PFSK-1 (cell line): ENCODE measurements at regions not wholly inside any gene's neighbourhood (a gene's known extent, or its start where the extent isn't known, plus 50 kb on each side); places are given as distances from the start of the nearest gene placed in this dataset.

Experiments
- POLR2AphosphoS5 ChIP-seq: IDR thresholded peaks from 2 replicates; pipeline ENCODE4 v1.6.1; 2012; ENCODE audit warnings: low read depth, mild to moderate bottlenecking, control low read depth, low read length, moderate library complexity
- TF ChIP-seq, protein P1 (sequence below), 2 experiments: IDR thresholded peaks; 2 replicates each; pipeline versions ENCODE4 v1.6.1 to v1.8.0; 2011 to 2012; ENCODE audit warnings: low read depth in 2 of 2, low read length in 2 of 2, control low read depth in 1 of 2, inconsistent platforms in 1 of 2, mild to moderate bottlenecking in 1 of 2, moderate library complexity in 1 of 2; ENCODE audit not compliant: insufficient read depth in 1 of 2

GRCh38 chr10:8424555-8425211, 370.2 kb downstream of the GATA3 start:
- no peak for TF ChIP-seq POLR2AphosphoS5
- TF ChIP-seq, protein P1, sequence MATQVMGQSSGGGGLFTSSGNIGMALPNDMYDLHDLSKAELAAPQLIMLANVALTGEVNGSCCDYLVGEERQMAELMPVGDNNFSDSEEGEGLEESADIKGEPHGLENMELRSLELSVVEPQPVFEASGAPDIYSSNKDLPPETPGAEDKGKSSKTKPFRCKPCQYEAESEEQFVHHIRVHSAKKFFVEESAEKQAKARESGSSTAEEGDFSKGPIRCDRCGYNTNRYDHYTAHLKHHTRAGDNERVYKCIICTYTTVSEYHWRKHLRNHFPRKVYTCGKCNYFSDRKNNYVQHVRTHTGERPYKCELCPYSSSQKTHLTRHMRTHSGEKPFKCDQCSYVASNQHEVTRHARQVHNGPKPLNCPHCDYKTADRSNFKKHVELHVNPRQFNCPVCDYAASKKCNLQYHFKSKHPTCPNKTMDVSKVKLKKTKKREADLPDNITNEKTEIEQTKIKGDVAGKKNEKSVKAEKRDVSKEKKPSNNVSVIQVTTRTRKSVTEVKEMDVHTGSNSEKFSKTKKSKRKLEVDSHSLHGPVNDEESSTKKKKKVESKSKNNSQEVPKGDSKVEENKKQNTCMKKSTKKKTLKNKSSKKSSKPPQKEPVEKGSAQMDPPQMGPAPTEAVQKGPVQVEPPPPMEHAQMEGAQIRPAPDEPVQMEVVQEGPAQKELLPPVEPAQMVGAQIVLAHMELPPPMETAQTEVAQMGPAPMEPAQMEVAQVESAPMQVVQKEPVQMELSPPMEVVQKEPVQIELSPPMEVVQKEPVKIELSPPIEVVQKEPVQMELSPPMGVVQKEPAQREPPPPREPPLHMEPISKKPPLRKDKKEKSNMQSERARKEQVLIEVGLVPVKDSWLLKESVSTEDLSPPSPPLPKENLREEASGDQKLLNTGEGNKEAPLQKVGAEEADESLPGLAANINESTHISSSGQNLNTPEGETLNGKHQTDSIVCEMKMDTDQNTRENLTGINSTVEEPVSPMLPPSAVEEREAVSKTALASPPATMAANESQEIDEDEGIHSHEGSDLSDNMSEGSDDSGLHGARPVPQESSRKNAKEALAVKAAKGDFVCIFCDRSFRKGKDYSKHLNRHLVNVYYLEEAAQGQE (IDR thresholded peaks at IDR 0.05; ENCODE audit: insufficient read depth in 1 of 2, low read depth in 2 of 2, low read length in 2 of 2), result no peak
